ENCODE measurements at regions not wholly inside any gene's neighbourhood (a gene's known extent, or its start where the extent isn't known, plus 50 kb on each side); places are given as distances from the start of the nearest gene placed in this dataset.

- Histone ChIP-seq H3K27me3 (ENCODE audit: control insufficient read depth, insufficient read depth, low read length) (no peaks in the 10 kb centered on the region), H3K4me1 (ENCODE audit: control insufficient read depth, insufficient read depth, low read length) (no peaks in the 10 kb centered on the region), H3K9me3 (ENCODE audit: control insufficient read depth, insufficient read depth, low read length) (no peaks in the 10 kb centered on the region), H3K36me3 (ENCODE audit: control insufficient read depth, insufficient read depth, low read length) (no peaks in the 10 kb centered on the region), H3K4me3 (ENCODE audit: low read length) (no peak overlapping the region), H3K27ac (ENCODE audit: low read length) (no peak overlapping the region)
- WGBS (ENCODE audit: insufficient coverage, insufficient read length) = no CpG with 5 or more reads among the region's 3 CpGs
- DNase-seq (ENCODE audit: low read depth, low spot score) = no peak
Measured at GRCh38 chr10:91111060-91111459, 109.4 kb upstream of the PCGF5 start.

- Histone ChIP-seq H3K27ac (ENCODE audit: low read length) (no peak overlapping the region), H3K9me3 (ENCODE audit: control insufficient read depth, insufficient read depth, low read length) (no peaks in the 10 kb centered on the region), H3K27me3 (ENCODE audit: control insufficient read depth, insufficient read depth, low read length) (no peaks in the 10 kb centered on the region), H3K36me3 (ENCODE audit: control insufficient read depth, insufficient read depth, low read length) (no peaks in the 10 kb centered on the region), H3K4me3 (ENCODE audit: low read length) (no peak overlapping the region), H3K4me1 (ENCODE audit: control insufficient read depth, insufficient read depth, low read length) (no peaks in the 10 kb centered on the region)
- DNase-seq (ENCODE audit: low read depth, low spot score) = no peak
- no CpG with 5 or more reads among the region's 9 CpGs for WGBS (ENCODE audit: insufficient coverage, insufficient read length)
Measured at GRCh38 chr10:91115618-91116390, 104.7 kb upstream of the PCGF5 start.

GRCh38 chr10:91117505-91117904 lies 103.0 kb upstream of the PCGF5 start:
- H3K4me3 ChIP-seq (ENCODE audit: low read length) = no peak overlapping the region
- no peaks in the 10 kb centered on the region for H3K9me3 ChIP-seq (ENCODE audit: control insufficient read depth, insufficient read depth, low read length)
- H3K36me3 ChIP-seq (ENCODE audit: control insufficient read depth, insufficient read depth, low read length) = no peaks in the 10 kb centered on the region
- H3K27me3 ChIP-seq (ENCODE audit: control insufficient read depth, insufficient read depth, low read length) = no peaks in the 10 kb centered on the region
- DNase-seq (ENCODE audit: low read depth, low spot score) = no peak
- no peaks in the 10 kb centered on the region for H3K4me1 ChIP-seq (ENCODE audit: control insufficient read depth, insufficient read depth, low read length)
- no peak overlapping the region for H3K27ac ChIP-seq (ENCODE audit: low read length)
- WGBS (ENCODE audit: insufficient coverage, insufficient read length) = no CpG with 5 or more reads among the region's 2 CpGs

GRCh38 chr10:91120348-91120747 lies 100.1 kb upstream of the PCGF5 start:
- Histone ChIP-seq H3K36me3 (ENCODE audit: control insufficient read depth, insufficient read depth, low read length) (no peaks in the 10 kb centered on the region), H3K27me3 (ENCODE audit: control insufficient read depth, insufficient read depth, low read length) (no peaks in the 10 kb centered on the region), H3K27ac (ENCODE audit: low read length) (no peak overlapping the region), H3K4me1 (ENCODE audit: control insufficient read depth, insufficient read depth, low read length) (no peaks in the 10 kb centered on the region), H3K4me3 (ENCODE audit: low read length) (no peak overlapping the region), H3K9me3 (ENCODE audit: control insufficient read depth, insufficient read depth, low read length) (no peaks in the 10 kb centered on the region)
- no CpG with 5 or more reads among the region's 2 CpGs for WGBS (ENCODE audit: insufficient coverage, insufficient read length)
- no peak for DNase-seq (ENCODE audit: low read depth, low spot score)

GRCh38 chr10:91123261-91123660 lies 97.2 kb upstream of the PCGF5 start:
- WGBS (ENCODE audit: insufficient coverage, insufficient read length) = no CpG with 5 or more reads among the region's 5 CpGs
- Histone ChIP-seq H3K27ac (ENCODE audit: low read length) (no peak overlapping the region), H3K36me3 (ENCODE audit: control insufficient read depth, insufficient read depth, low read length) (no peaks in the 10 kb centered on the region), H3K4me3 (ENCODE audit: low read length) (no peak overlapping the region), H3K4me1 (ENCODE audit: control insufficient read depth, insufficient read depth, low read length) (no peaks in the 10 kb centered on the region), H3K27me3 (ENCODE audit: control insufficient read depth, insufficient read depth, low read length) (no peaks in the 10 kb centered on the region), H3K9me3 (ENCODE audit: control insufficient read depth, insufficient read depth, low read length) (no peaks in the 10 kb centered on the region)
- no peak for DNase-seq (ENCODE audit: low read depth, low spot score)

- WGBS (ENCODE audit: insufficient coverage, insufficient read length) = no CpG with 5 or more reads among the region's 2 CpGs
- H3K4me1 ChIP-seq (ENCODE audit: control insufficient read depth, insufficient read depth, low read length) = no peaks in the 10 kb centered on the region
- no peak for DNase-seq (ENCODE audit: low read depth, low spot score)
Measured at GRCh38 chr10:91124016-91124415, 96.4 kb upstream of the PCGF5 start.

GRCh38 chr10:91126471-91126870 lies 94.0 kb upstream of the PCGF5 start:
- no peak overlapping the region for H3K4me3 ChIP-seq (ENCODE audit: low read length)
- no peak for DNase-seq (ENCODE audit: low read depth, low spot score)
- no peaks in the 10 kb centered on the region for H3K27me3 ChIP-seq (ENCODE audit: control insufficient read depth, insufficient read depth, low read length)
- H3K9me3 ChIP-seq (ENCODE audit: control insufficient read depth, insufficient read depth, low read length) = no peaks in the 10 kb centered on the region
- H3K36me3 ChIP-seq (ENCODE audit: control insufficient read depth, insufficient read depth, low read length) = no peaks in the 10 kb centered on the region
- no peak overlapping the region for H3K27ac ChIP-seq (ENCODE audit: low read length)
- WGBS (ENCODE audit: insufficient coverage, insufficient read length) = no CpG with 5 or more reads among the region's 2 CpGs
- H3K4me1 ChIP-seq (ENCODE audit: control insufficient read depth, insufficient read depth, low read length) = no peaks in the 10 kb centered on the region

More at GRCh38 chr10:91124016-91124415, 96.4 kb upstream of the PCGF5 start:
- Histone ChIP-seq H3K27ac (ENCODE audit: low read length) (no peak overlapping the region), H3K27me3 (ENCODE audit: control insufficient read depth, insufficient read depth, low read length) (no peaks in the 10 kb centered on the region), H3K36me3 (ENCODE audit: control insufficient read depth, insufficient read depth, low read length) (no peaks in the 10 kb centered on the region), H3K9me3 (ENCODE audit: control insufficient read depth, insufficient read depth, low read length) (no peaks in the 10 kb centered on the region), H3K4me3 (ENCODE audit: low read length) (no peak overlapping the region)

GRCh38 chr10:91127341-91128082 lies 93.0 kb upstream of the PCGF5 start:
- DNase-seq (ENCODE audit: low read depth, low spot score) = no peak
- no peak overlapping the region for H3K27ac ChIP-seq (ENCODE audit: low read length)

GRCh38 chr10:91135113-91135512 lies 85.3 kb upstream of the PCGF5 start:
- DNase-seq (ENCODE audit: low read depth, low spot score) = no peak
- H3K9me3 ChIP-seq (ENCODE audit: control insufficient read depth, insufficient read depth, low read length) = no peaks in the 10 kb centered on the region
- no peak overlapping the region for H3K27ac ChIP-seq (ENCODE audit: low read length)
- no CpG with 5 or more reads among the region's 7 CpGs for WGBS (ENCODE audit: insufficient coverage, insufficient read length)
- H3K36me3 ChIP-seq (ENCODE audit: control insufficient read depth, insufficient read depth, low read length) = no peaks in the 10 kb centered on the region
- H3K4me3 ChIP-seq (ENCODE audit: low read length) = no peak overlapping the region
- H3K4me1 ChIP-seq (ENCODE audit: control insufficient read depth, insufficient read depth, low read length) = no peaks in the 10 kb centered on the region
- no peaks in the 10 kb centered on the region for H3K27me3 ChIP-seq (ENCODE audit: control insufficient read depth, insufficient read depth, low read length)

More at GRCh38 chr10:91127341-91128082, 93.0 kb upstream of the PCGF5 start:
- Histone ChIP-seq H3K9me3 (ENCODE audit: control insufficient read depth, insufficient read depth, low read length) (no peaks in the 10 kb centered on the region), H3K27me3 (ENCODE audit: control insufficient read depth, insufficient read depth, low read length) (no peaks in the 10 kb centered on the region), H3K36me3 (ENCODE audit: control insufficient read depth, insufficient read depth, low read length) (no peaks in the 10 kb centered on the region), H3K4me1 (ENCODE audit: control insufficient read depth, insufficient read depth, low read length) (no peaks in the 10 kb centered on the region), H3K4me3 (ENCODE audit: low read length) (no peak overlapping the region)
- no CpG with 5 or more reads among the region's 3 CpGs for WGBS (ENCODE audit: insufficient coverage, insufficient read length)

GRCh38 chr10:91137011-91137643 lies 83.3 kb upstream of the PCGF5 start:
- H3K36me3 ChIP-seq (ENCODE audit: control insufficient read depth, insufficient read depth, low read length) = no peaks in the 10 kb centered on the region
- no peaks in the 10 kb centered on the region for H3K4me1 ChIP-seq (ENCODE audit: control insufficient read depth, insufficient read depth, low read length)
- no peak overlapping the region for H3K27ac ChIP-seq (ENCODE audit: low read length)
- WGBS (ENCODE audit: insufficient coverage, insufficient read length) = no CpG with 5 or more reads among the region's 6 CpGs
- H3K4me3 ChIP-seq (ENCODE audit: low read length) = no peak overlapping the region
- H3K9me3 ChIP-seq (ENCODE audit: control insufficient read depth, insufficient read depth, low read length) = no peaks in the 10 kb centered on the region
- no peak for DNase-seq (ENCODE audit: low read depth, low spot score)
- H3K27me3 ChIP-seq (ENCODE audit: control insufficient read depth, insufficient read depth, low read length) = no peaks in the 10 kb centered on the region

Data from iPS DF 6.9 (cell line).